Fibroblast of upper back skin (primary cell): ENCODE measurements at regions not wholly inside any gene's neighbourhood (a gene's known extent, or its start where the extent isn't known, plus 50 kb on each side); places are given as distances from the start of the nearest gene placed in this dataset.
A peak's percentile ranks its signal among the peaks of the same experiment; 100 is the strongest.
"Not testable (repeated sequence)": the region's sequence is repeated elsewhere in the genome, so short reads cannot be mapped to it uniquely, and the experiment has no call there.

Source experiments
- DNase-seq: peaks from one replicate; pipeline ENCODE4 v3.0.0-alpha.2; 2013

- no peak for DNase-seq
These were observed 1213.7 kb downstream of the GATA3 start for GRCh38 chr10:9268176-9268575.

GRCh38 chr10:9273126-9273833 lies 1218.8 kb downstream of the GATA3 start:
- not testable (repeated sequence) for DNase-seq

GRCh38 chr10:9274206-9274755 lies 1219.8 kb downstream of the GATA3 start:
- DNase-seq: no peak

- DNase-seq: no peak
These were observed 1221.4 kb downstream of the GATA3 start for GRCh38 chr10:9275861-9276260.

GRCh38 chr10:9285690-9286089 lies 1231.2 kb downstream of the GATA3 start:
- no peak for DNase-seq

- DNase-seq: peak; percentile 14
These were observed 1235.3 kb downstream of the GATA3 start for GRCh38 chr10:9289811-9290210.

- DNase-seq: no peak
These were observed 1236.6 kb downstream of the GATA3 start for GRCh38 chr10:9291081-9291480.

GRCh38 chr10:9294132-9294663 lies 1239.7 kb downstream of the GATA3 start:
- no peak for DNase-seq

GRCh38 chr10:9294865-9295264 lies 1240.4 kb downstream of the GATA3 start:
- DNase-seq: no peak

- peak; percentile 3 for DNase-seq
These were observed 1241.7 kb downstream of the GATA3 start for GRCh38 chr10:9296190-9296589.

- DNase-seq: no peak
These were observed 1243.1 kb downstream of the GATA3 start for GRCh38 chr10:9297580-9297979.

- DNase-seq: no peak
These were observed 1245.5 kb downstream of the GATA3 start for GRCh38 chr10:9299966-9300365.

- peak; percentile 18 for DNase-seq
These were observed 1246.7 kb downstream of the GATA3 start for GRCh38 chr10:9301148-9301547.

GRCh38 chr10:9301554-9301953 lies 1247.1 kb downstream of the GATA3 start:
- DNase-seq: no peak

- peak; percentile 49 for DNase-seq
These were observed 1247.8 kb downstream of the GATA3 start for GRCh38 chr10:9302140-9302746.

GRCh38 chr10:9305018-9305655 lies 1250.6 kb downstream of the GATA3 start:
- DNase-seq: peak; percentile 14

- no peak for DNase-seq
These were observed 1257.4 kb downstream of the GATA3 start for GRCh38 chr10:9311702-9312499.

GRCh38 chr10:9315292-9315691 lies 1260.8 kb downstream of the GATA3 start:
- DNase-seq: no peak

- DNase-seq: peak; percentile 59
These were observed 1277.1 kb downstream of the GATA3 start for GRCh38 chr10:9331583-9332008.

GRCh38 chr10:9334270-9334669 lies 1279.8 kb downstream of the GATA3 start:
- no peak for DNase-seq

- no peak for DNase-seq
These were observed 1285.2 kb downstream of the GATA3 start for GRCh38 chr10:9339716-9340115.

- peak; percentile 38 for DNase-seq
These were observed 1288.5 kb downstream of the GATA3 start for GRCh38 chr10:9342885-9343570.
